ENCODE measurements at regions not wholly inside any gene's neighbourhood (a gene's known extent, or its start where the extent isn't known, plus 50 kb on each side); places are given as distances from the start of the nearest gene placed in this dataset.

DNA sequence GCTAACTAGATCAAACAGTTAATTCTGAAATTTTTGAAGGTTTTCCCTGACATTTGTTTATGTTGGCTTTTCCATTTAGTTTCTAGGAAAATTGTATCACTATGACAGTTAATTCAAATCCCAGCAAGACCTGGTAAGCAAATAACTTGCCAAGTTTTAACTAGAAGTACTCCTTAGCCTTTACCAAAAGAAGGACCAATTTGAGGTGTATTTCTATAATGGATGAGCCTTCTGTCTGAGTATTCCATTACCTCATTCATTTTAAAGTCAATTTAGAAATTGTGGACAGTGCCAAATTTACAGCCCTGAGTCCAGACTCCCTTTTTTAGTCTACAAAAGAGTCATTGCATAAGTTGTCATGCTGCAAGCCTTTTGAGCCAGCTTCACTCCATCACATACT lies 687.6 kb downstream of the CETN3 start:
- Histone ChIP-seq H3K9me3 (no peaks in the 10 kb centered on the region), H3K4me3 (no peak overlapping the region), H4K20me1 (no peaks in the 10 kb centered on the region), H3K9ac (no peak overlapping the region), H3K36me3 (no peaks in the 10 kb centered on the region), H3K4me1 (no peaks in the 10 kb centered on the region), H3K4me2 (no peak overlapping the region), H3K27me3 (no peaks in the 10 kb centered on the region), H3K27ac (no peak overlapping the region)
- TF ChIP-seq Cebpa-rat (IDR thresholded peaks at IDR 0.05), result no peak

DNA sequence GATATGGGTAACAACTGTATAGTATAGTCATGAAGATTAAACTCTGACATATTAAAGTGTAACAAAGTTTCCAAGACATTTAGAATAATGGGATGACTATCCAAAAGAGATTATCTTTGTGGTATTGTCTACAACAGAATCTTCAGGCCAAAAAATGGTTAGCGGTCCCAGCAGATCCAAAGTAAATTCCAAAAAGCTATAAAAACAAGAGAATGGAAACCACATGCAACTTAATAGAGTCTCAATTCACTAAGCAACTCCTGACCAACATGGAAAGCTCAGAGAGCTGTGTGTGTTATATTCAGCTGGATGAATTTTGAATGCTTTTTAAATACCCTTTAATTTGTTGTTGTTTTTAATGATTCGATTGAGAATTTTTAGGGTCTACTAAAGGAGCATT lies 688.2 kb downstream of the CETN3 start:
- H3K4me2 ChIP-seq, result no peak overlapping the region
- no peaks in the 10 kb centered on the region for H4K20me1 ChIP-seq
- no peak overlapping the region for H3K27ac ChIP-seq
- H3K9ac ChIP-seq, result no peak overlapping the region
- no peak for TF ChIP-seq Cebpa-rat (IDR thresholded peaks at IDR 0.05)
- no peak overlapping the region for H3K4me3 ChIP-seq
- no peaks in the 10 kb centered on the region for H3K27me3 ChIP-seq
- no peaks in the 10 kb centered on the region for H3K4me1 ChIP-seq
- no peaks in the 10 kb centered on the region for H3K9me3 ChIP-seq
- no peaks in the 10 kb centered on the region for H3K36me3 ChIP-seq

DNA sequence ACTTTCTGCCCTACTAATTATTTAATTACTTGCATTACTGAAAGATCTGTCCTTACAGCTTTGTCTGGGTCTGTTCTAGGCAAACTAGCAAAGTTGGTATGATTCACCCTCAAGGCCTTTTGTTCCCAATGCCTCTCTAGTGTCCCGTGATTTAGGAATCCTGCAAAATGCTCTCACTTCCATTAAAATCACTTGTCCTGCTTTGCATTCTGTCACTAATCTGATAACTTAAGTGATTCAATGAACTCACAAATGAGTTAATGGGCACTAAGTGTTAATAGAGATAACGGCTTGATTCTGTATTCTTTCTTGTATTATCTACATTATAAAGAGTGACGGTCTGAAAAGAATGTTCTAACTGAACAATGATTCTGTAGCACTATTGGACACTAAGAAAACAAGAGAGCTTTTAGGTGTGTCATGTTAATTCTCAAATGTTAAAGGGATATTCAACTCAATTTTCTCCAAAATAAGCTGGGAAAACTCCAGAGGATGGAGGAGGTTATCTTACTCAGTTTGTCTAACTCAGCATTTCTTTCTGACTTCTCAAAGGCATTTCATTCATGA lies 697.3 kb downstream of the CETN3 start:
- Histone ChIP-seq H3K4me2 (no peak overlapping the region), H3K9ac (no peak overlapping the region), H3K27ac (no peak overlapping the region), H4K20me1 (no peaks in the 10 kb centered on the region), H3K9me3 (no peaks in the 10 kb centered on the region), H3K4me1 (no peaks in the 10 kb centered on the region), H3K4me3 (no peak overlapping the region), H3K36me3 (no peaks in the 10 kb centered on the region), H3K27me3 (no peaks in the 10 kb centered on the region)
- no peak for TF ChIP-seq Cebpa-rat (IDR thresholded peaks at IDR 0.05)

DNA sequence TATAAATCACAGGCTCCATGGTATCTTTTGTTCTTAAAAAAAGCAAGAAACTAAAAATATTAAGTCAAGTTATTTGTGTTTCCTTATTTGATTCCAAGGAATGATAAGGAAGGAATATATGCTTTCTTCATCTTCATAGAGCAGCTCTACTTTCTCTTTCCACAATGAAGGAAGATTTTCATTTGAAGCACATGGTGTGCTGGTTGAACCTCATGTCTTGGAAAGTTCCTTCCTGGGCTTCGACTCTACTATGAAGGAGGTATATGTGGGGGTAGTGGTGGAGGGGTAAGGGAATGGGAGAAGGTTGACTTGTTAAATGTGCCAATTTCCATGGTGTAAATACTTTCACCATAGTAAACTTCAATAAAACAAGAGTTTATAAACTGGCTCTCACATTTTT lies 698.0 kb downstream of the CETN3 start:
- no peak for TF ChIP-seq Cebpa-rat (IDR thresholded peaks at IDR 0.05)
- H3K9ac ChIP-seq, result no peak overlapping the region
- no peak overlapping the region for H3K4me3 ChIP-seq
- no peak overlapping the region for H3K4me2 ChIP-seq
- H4K20me1 ChIP-seq, result no peaks in the 10 kb centered on the region
- no peak overlapping the region for H3K27ac ChIP-seq
- H3K4me1 ChIP-seq, result no peaks in the 10 kb centered on the region
- H3K27me3 ChIP-seq, result no peaks in the 10 kb centered on the region
- no peaks in the 10 kb centered on the region for H3K9me3 ChIP-seq
- no peaks in the 10 kb centered on the region for H3K36me3 ChIP-seq

DNA sequence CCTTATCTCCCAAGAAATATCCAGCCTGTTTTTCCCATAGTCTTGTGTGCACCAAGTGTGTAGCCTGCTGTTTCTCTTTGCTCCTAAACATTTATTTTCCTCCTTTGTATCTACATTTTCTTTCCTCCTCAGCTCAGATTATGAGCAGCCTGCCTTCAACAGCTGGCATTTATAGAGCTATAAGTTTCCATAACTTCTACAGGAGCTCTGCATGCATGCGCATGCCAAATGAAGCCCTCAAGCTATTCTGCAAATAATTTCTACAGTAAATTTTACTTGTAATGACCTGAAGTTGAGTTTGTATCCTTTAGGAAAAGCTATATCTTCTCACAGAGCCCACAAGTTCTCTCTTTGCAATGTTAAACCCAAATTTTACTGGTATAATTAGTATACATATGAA lies 699.5 kb downstream of the CETN3 start:
- Histone ChIP-seq H4K20me1 (no peaks in the 10 kb centered on the region), H3K9me3 (no peaks in the 10 kb centered on the region), H3K27me3 (no peaks in the 10 kb centered on the region), H3K27ac (no peak overlapping the region), H3K36me3 (no peaks in the 10 kb centered on the region), H3K4me1 (no peaks in the 10 kb centered on the region), H3K4me2 (no peak overlapping the region), H3K9ac (no peak overlapping the region), H3K4me3 (no peak overlapping the region)
- TF ChIP-seq Cebpa-rat (IDR thresholded peaks at IDR 0.05), result no peak

DNA sequence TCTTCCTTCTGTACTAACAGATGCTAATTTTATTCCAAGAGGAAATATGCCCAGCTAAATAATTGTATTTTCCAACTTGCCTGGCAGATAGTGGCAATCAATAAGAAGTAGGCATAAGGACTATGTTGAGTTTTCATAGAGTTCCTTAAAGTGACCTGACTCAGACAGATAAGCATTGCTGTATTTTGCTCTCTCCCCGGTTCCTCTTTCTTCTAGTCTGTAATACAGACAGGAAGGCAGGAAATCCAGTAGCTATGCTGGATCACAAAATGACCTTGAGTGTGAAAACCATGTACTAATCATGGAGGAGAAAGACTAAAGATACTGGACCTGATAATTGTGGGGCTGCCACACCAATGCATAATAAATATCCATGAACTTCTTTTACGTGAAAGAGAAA lies 701.7 kb downstream of the CETN3 start:
- no peak overlapping the region for H3K4me2 ChIP-seq
- no peaks in the 10 kb centered on the region for H3K27me3 ChIP-seq
- no peaks in the 10 kb centered on the region for H3K4me1 ChIP-seq
- no peak overlapping the region for H3K27ac ChIP-seq
- no peak for TF ChIP-seq Cebpa-rat (IDR thresholded peaks at IDR 0.05)
- H3K4me3 ChIP-seq, result no peak overlapping the region
- no peaks in the 10 kb centered on the region for H3K36me3 ChIP-seq
- H3K9ac ChIP-seq, result no peak overlapping the region
- H3K9me3 ChIP-seq, result no peaks in the 10 kb centered on the region
- H4K20me1 ChIP-seq, result no peaks in the 10 kb centered on the region

DNA sequence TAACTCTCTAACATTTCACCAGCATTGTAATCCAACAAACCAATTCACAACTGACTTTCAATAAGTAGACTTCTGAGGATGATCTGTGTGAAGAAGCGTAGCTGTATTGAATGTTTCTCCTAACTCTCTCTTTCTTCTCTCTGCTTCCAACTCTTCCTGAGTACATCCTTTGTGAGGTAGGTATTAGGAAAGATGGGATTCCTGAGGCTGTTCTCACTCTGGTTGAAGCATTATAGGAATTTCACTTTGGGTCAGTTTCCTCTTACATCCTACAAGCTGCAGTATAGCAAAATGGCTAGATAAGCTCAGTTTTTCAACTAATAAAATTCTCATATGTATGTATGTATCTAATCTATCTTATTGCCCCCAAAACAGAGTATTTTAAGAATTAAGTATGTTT lies 702.8 kb downstream of the CETN3 start:
- no peak for TF ChIP-seq Cebpa-rat (IDR thresholded peaks at IDR 0.05)
- H4K20me1 ChIP-seq, result no peaks in the 10 kb centered on the region
- no peaks in the 10 kb centered on the region for H3K4me1 ChIP-seq
- H3K4me2 ChIP-seq, result no peak overlapping the region
- H3K27ac ChIP-seq, result no peak overlapping the region
- no peak overlapping the region for H3K9ac ChIP-seq
- H3K36me3 ChIP-seq, result no peaks in the 10 kb centered on the region
- no peak overlapping the region for H3K4me3 ChIP-seq
- H3K27me3 ChIP-seq, result no peaks in the 10 kb centered on the region
- no peaks in the 10 kb centered on the region for H3K9me3 ChIP-seq

DNA sequence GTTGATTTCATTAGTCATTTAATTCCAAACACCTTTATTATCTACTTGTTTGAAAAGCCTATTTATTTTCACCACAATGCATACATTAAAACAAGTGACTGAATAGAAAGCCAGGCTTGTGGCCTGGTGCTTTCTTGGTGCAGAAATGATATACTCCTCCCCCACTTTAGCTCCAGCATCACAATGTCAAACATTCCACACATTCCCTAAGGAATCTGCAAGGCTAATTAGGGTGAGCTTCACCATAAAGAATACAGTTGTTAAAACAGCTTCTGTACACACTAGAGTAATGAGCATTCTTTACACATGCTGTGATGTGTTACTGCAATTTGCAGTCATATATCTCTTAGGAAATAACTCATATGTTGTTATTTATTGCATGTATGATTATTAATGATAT lies 705.7 kb downstream of the CETN3 start:
- Histone ChIP-seq H3K4me3 (no peak overlapping the region), H4K20me1 (no peaks in the 10 kb centered on the region)

DNA sequence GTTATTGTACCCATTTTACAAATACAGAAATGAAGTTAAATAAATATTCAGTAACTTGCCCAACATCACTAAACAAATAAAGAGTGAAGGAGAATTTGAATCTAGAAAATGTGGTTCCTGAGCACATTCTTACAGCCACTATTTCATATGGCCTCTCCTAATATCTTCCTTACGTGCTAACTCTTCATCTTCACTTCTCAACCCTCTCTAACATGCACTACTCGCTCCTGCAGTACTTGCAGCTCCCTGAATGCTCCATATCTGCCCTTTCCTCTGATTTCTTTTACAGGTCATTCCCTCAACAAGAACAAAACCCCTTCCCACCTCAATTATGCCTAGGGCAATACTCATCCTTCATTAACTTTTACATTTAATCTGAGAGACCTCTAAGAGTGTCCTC lies 711.5 kb downstream of the CETN3 start:
- no peaks in the 10 kb centered on the region for H3K27me3 ChIP-seq
- no peak overlapping the region for H3K4me2 ChIP-seq
- no peaks in the 10 kb centered on the region for H3K36me3 ChIP-seq
- no peak overlapping the region for H3K4me3 ChIP-seq
- TF ChIP-seq Cebpa-rat (IDR thresholded peaks at IDR 0.05), result no peak
- no peaks in the 10 kb centered on the region for H3K4me1 ChIP-seq
- H3K9ac ChIP-seq, result no peak overlapping the region
- H3K27ac ChIP-seq, result no peak overlapping the region
- no peaks in the 10 kb centered on the region for H3K9me3 ChIP-seq
- H4K20me1 ChIP-seq, result no peaks in the 10 kb centered on the region

More for the DNA sequence above, 705.7 kb downstream of the CETN3 start:
- Histone ChIP-seq H3K27ac (no peak overlapping the region), H3K4me2 (no peak overlapping the region), H3K36me3 (no peaks in the 10 kb centered on the region), H3K27me3 (no peaks in the 10 kb centered on the region), H3K9ac (no peak overlapping the region), H3K9me3 (no peaks in the 10 kb centered on the region), H3K4me1 (no peaks in the 10 kb centered on the region)
- TF ChIP-seq Cebpa-rat (IDR thresholded peaks at IDR 0.05), result no peak

DNA sequence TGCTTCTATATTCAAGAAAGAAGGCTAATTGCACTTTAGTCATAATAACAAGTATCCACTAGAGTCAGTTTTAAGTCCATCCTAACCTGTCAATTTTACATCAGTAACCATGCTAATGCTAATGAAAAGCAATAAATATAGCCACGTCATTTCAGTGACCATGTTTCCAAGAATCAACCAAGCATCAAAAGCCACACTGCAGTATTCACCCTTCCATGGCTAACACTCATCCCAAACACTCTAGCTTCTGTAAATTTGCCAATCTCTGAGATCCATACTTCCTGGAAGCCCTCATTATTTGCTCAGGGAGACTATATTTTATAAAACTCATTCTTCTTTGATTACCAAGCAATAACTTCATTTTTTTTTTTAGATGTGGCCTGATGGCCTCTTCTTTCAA lies 712.0 kb downstream of the CETN3 start:
- TF ChIP-seq Cebpa-rat (IDR thresholded peaks at IDR 0.05), result no peak
- Histone ChIP-seq H3K36me3 (no peaks in the 10 kb centered on the region), H3K27ac (no peak overlapping the region), H3K27me3 (no peaks in the 10 kb centered on the region), H3K4me1 (no peaks in the 10 kb centered on the region), H4K20me1 (no peaks in the 10 kb centered on the region), H3K4me3 (no peak overlapping the region), H3K9ac (no peak overlapping the region), H3K4me2 (no peak overlapping the region), H3K9me3 (no peaks in the 10 kb centered on the region)

DNA sequence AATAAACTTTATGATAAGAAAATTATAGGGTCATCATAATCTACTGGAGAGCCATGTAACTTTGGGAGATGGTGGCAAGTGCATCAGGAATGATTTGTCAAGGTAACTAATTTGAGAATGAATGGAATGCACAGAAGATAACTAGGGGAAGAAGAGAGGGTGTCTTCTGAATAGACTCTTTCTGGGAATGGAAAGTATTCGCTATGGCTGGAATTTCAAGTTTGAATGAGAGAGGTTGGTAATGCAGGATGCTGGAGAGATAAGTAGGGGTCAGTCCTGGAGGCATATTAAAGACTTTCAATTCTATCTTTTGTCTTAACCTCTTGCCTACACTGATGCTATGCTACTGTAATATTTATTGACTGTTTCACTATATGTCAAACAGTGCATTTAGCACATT lies 714.2 kb downstream of the CETN3 start:
- Histone ChIP-seq H3K4me1 (no peaks in the 10 kb centered on the region), H3K27ac (no peak overlapping the region), H3K36me3 (no peaks in the 10 kb centered on the region), H3K9ac (no peak overlapping the region), H3K4me3 (no peak overlapping the region), H3K9me3 (no peaks in the 10 kb centered on the region), H4K20me1 (no peaks in the 10 kb centered on the region), H3K4me2 (no peak overlapping the region), H3K27me3 (no peaks in the 10 kb centered on the region)
- TF ChIP-seq Cebpa-rat (IDR thresholded peaks at IDR 0.05), result no peak
